HEK293 (cell line): ENCODE measurements at regions not wholly inside any gene's neighbourhood (a gene's known extent, or its start where the extent isn't known, plus 50 kb on each side); places are given as distances from the start of the nearest gene placed in this dataset.

Source experiments
- CTCF ChIA-PET: fragments of 350-600 bp; formaldehyde crosslinking; extraction: SDS; loops from one replicate; lab custom pipeline; 2021; ENCODE audit warnings: antibody characterized with exemption; lab: Yijun Ruan, JAX
- POLR2A ChIA-PET: fragments of 300-600 bp; formaldehyde crosslinking; extraction: SDS; loops from one replicate; lab custom pipeline; 2020; ENCODE audit warnings: antibody characterized with exemption, inconsistent platforms; lab: Yijun Ruan, JAX
- H3K27ac ChIP-seq: fragments of 200-500 bp; sonication (Bioruptor generic); 2 replicates; pipeline ENCODE4 v1.5.1; 2014; ENCODE audit warnings: low read depth, low read length, control low read depth, inconsistent platforms; ENCODE audit errors: extremely low read depth
- H3K36me3 ChIP-seq, 2 experiments: fragments of 200-500 bp in 1 of 2; sonication (Bioruptor generic) in 1 of 2; 1 replicate in 1 of 2; 2 replicates in 1 of 2; pipeline ENCODE4 v1.5.1; 2014 to 2017; ENCODE audit warnings: inconsistent platforms in 2 of 2, low read length in 2 of 2; ENCODE audit not compliant: control insufficient read depth in 2 of 2, insufficient read depth in 1 of 2
- H3K4me1 ChIP-seq: fragments of 200-500 bp; sonication (Bioruptor generic); 2 replicates; pipeline ENCODE4 v1.5.1; 2014; ENCODE audit warnings: mild to moderate bottlenecking, low read length, inconsistent platforms; ENCODE audit not compliant: control insufficient read depth, insufficient read depth
- H3K4me3 ChIP-seq: 2 replicates; pipeline ENCODE4 v1.5.1; 2011; ENCODE audit warnings: low read depth, mild to moderate bottlenecking, control low read depth, low read length, moderate library complexity
- H3K9me3 ChIP-seq: fragments of 200-500 bp; sonication (Bioruptor generic); 2 replicates; pipeline ENCODE4 v1.5.1; 2014; ENCODE audit warnings: low read depth, low read length, inconsistent platforms; ENCODE audit not compliant: control insufficient read depth, insufficient read depth
- RBAK ChIP-seq: fragments of 450-650 bp; formaldehyde crosslinking; IDR thresholded peaks from 2 replicates; pipeline ENCODE4 v1.5.1; 2016; ENCODE audit warnings: missing biosample characterization, missing genetic modification characterization
- SCRT1 ChIP-seq: fragments of 450-650 bp; formaldehyde crosslinking; IDR thresholded peaks from 2 replicates; pipeline ENCODE4 v1.5.1; 2016; ENCODE audit warnings: missing biosample characterization, missing genetic modification characterization, borderline replicate concordance
- SCRT2 ChIP-seq: fragments of 450-650 bp; formaldehyde crosslinking; IDR thresholded peaks from 2 replicates; pipeline ENCODE4 v1.5.1; 2016; ENCODE audit warnings: missing biosample characterization, missing genetic modification characterization
- YY2 ChIP-seq: fragments of 450-650 bp; formaldehyde crosslinking; IDR thresholded peaks from 2 replicates; pipeline ENCODE4 v1.5.1; 2016; ENCODE audit warnings: missing biosample characterization, missing genetic modification characterization
- ZBTB48 ChIP-seq: fragments of 450-650 bp; formaldehyde crosslinking; IDR thresholded peaks from 2 replicates; pipeline ENCODE4 v1.5.1; 2016; ENCODE audit warnings: missing biosample characterization, missing genetic modification characterization
- ZEB2 ChIP-seq: fragments of 450-650 bp; formaldehyde crosslinking; IDR thresholded peaks from 2 replicates; pipeline ENCODE4 v1.5.1; 2016; ENCODE audit warnings: missing biosample characterization, missing genetic modification characterization
- ZNF521 ChIP-seq: fragments of 450-650 bp; formaldehyde crosslinking; IDR thresholded peaks from 2 replicates; pipeline ENCODE4 v1.5.1; 2017; ENCODE audit warnings: missing biosample characterization, mild to moderate bottlenecking, missing genetic modification characterization
- ZNF596 ChIP-seq: fragments of 450-650 bp; IDR thresholded peaks from 2 replicates; pipeline ENCODE4 v1.5.0; 2018; ENCODE audit warnings: missing biosample characterization, mild to moderate bottlenecking, missing genetic modification characterization, moderate library complexity
- ZNF623 ChIP-seq: fragments of 450-650 bp; formaldehyde crosslinking; IDR thresholded peaks from 2 replicates; pipeline ENCODE4 v1.5.1; 2016; ENCODE audit warnings: missing biosample characterization, missing genetic modification characterization
- ZNF776 ChIP-seq: fragments of 450-650 bp; formaldehyde crosslinking; IDR thresholded peaks from 2 replicates; pipeline ENCODE4 v1.5.0; 2017; ENCODE audit warnings: missing biosample characterization, missing genetic modification characterization, borderline replicate concordance
- TF ChIP-seq, protein P1 (sequence below): fragments of 450-650 bp; formaldehyde crosslinking; IDR thresholded peaks from 2 replicates; pipeline ENCODE4 v1.5.1; 2016; ENCODE audit warnings: missing biosample characterization, missing genetic modification characterization
- TF ChIP-seq, protein P2 (sequence below): fragments of 450-650 bp; formaldehyde crosslinking; IDR thresholded peaks from 2 replicates; pipeline ENCODE4; 2016; ENCODE audit warnings: missing biosample characterization, missing genetic modification characterization
- TF ChIP-seq, protein P3 (sequence below): fragments of 450-650 bp; formaldehyde crosslinking; IDR thresholded peaks from 2 replicates; pipeline ENCODE4 v1.5.1; 2016; ENCODE audit warnings: missing biosample characterization, missing genetic modification characterization
- TF ChIP-seq, protein P4 (sequence below): fragments of 450-650 bp; formaldehyde crosslinking; IDR thresholded peaks from 2 replicates; pipeline ENCODE4 v1.5.1; 2016; ENCODE audit warnings: missing biosample characterization, missing genetic modification characterization
- TF ChIP-seq, protein P5 (sequence below): fragments of 450-650 bp; formaldehyde crosslinking; IDR thresholded peaks from 2 replicates; pipeline ENCODE4 v1.5.1; 2016; ENCODE audit warnings: missing biosample characterization, missing genetic modification characterization
- TF ChIP-seq, protein P6 (sequence below): fragments of 450-650 bp; formaldehyde crosslinking; IDR thresholded peaks from 2 replicates; pipeline ENCODE4 v1.5.0; 2017; ENCODE audit warnings: missing biosample characterization, missing genetic modification characterization, borderline replicate concordance

DNA sequence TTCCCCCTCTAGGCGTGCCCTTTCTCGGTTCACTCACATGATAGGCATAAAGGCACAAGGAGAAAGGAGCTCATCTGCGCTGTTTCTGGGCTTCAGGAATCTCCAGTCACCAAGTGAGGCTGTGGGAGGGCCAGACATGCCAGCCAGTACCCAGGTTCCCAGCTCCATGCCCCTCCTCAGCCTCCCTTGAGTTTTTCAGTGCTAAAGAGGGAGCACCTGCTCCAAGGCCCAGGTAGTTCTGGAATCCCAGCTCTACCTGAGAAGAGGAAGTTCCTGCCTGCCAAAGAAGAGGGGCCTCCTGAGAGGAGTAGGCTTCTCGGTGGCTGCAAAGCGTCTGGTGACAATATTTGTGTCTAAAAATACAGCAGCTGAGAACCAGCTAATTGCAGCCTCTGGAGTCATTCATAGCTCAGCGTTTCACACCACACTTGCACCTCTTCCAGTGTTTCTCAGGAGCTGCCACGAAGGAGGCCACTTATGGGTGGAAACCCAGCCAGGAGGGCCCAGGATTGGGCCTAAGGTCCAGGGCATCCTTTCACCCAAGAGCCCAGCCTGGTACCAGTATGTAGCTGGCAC, 197.4 kb downstream of the TRIM29 start:
- TF ChIP-seq ZNF623 (tag by site-specific recombination) (no peak), ZBTB48 (tag by site-specific recombination) (no peak)
- Histone ChIP-seq H3K27ac (no peak overlapping the region), H3K4me3 (no peak overlapping the region), H3K4me1 (no peaks in the 10 kb centered on the region), H3K9me3 (no peaks in the 10 kb centered on the region), H3K36me3 (no peaks in the 10 kb centered on the region)
- ChIA-PET POLR2A (no interaction called here), CTCF (no interaction called here)

DNA sequence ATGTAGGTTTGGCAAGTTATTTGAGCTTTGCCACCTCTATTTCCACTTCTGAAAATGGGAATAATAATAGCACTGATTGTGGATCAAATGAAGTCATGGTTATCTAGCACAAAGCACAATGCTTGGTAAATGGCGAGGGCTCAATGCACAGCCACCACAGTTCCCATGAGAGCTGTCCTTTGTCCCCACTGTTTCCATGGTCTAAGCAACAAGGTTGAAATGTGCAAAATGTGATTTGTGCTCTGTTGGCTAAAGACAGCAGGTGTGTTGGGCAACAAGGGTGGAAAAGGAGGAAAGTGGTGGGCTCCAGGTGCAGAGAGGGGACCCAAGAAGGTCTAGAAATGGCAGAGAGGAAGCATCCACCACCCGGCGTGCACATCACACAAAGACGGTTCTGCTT, 200.5 kb downstream of the TRIM29 start:
- no peaks in the 10 kb centered on the region for H3K36me3 ChIP-seq
- H3K27ac ChIP-seq, result no peak overlapping the region
- H3K4me1 ChIP-seq, result no peaks in the 10 kb centered on the region
- TF ChIP-seq, protein P1, sequence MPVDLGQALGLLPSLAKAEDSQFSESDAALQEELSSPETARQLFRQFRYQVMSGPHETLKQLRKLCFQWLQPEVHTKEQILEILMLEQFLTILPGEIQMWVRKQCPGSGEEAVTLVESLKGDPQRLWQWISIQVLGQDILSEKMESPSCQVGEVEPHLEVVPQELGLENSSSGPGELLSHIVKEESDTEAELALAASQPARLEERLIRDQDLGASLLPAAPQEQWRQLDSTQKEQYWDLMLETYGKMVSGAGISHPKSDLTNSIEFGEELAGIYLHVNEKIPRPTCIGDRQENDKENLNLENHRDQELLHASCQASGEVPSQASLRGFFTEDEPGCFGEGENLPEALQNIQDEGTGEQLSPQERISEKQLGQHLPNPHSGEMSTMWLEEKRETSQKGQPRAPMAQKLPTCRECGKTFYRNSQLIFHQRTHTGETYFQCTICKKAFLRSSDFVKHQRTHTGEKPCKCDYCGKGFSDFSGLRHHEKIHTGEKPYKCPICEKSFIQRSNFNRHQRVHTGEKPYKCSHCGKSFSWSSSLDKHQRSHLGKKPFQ (tag by site-specific recombination), result no peak
- TF ChIP-seq, protein P2, sequence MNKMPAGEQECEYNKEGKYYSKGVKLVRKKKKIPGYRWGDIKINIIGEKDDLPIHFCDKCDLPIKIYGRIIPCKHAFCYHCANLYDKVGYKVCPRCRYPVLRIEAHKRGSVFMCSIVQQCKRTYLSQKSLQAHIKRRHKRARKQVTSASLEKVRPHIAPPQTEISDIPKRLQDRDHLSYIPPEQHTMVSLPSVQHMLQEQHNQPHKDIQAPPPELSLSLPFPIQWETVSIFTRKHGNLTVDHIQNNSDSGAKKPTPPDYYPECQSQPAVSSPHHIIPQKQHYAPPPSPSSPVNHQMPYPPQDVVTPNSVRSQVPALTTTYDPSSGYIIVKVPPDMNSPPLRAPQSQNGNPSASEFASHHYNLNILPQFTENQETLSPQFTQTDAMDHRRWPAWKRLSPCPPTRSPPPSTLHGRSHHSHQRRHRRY (tag by site-specific recombination), result no peak
- TF ChIP-seq, protein P3, sequence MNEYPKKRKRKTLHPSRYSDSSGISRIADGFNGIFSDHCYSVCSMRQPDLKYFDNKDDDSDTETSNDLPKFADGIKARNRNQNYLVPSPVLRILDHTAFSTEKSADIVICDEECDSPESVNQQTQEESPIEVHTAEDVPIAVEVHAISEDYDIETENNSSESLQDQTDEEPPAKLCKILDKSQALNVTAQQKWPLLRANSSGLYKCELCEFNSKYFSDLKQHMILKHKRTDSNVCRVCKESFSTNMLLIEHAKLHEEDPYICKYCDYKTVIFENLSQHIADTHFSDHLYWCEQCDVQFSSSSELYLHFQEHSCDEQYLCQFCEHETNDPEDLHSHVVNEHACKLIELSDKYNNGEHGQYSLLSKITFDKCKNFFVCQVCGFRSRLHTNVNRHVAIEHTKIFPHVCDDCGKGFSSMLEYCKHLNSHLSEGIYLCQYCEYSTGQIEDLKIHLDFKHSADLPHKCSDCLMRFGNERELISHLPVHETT (tag by site-specific recombination), result no peak
- TF ChIP-seq, protein P4, sequence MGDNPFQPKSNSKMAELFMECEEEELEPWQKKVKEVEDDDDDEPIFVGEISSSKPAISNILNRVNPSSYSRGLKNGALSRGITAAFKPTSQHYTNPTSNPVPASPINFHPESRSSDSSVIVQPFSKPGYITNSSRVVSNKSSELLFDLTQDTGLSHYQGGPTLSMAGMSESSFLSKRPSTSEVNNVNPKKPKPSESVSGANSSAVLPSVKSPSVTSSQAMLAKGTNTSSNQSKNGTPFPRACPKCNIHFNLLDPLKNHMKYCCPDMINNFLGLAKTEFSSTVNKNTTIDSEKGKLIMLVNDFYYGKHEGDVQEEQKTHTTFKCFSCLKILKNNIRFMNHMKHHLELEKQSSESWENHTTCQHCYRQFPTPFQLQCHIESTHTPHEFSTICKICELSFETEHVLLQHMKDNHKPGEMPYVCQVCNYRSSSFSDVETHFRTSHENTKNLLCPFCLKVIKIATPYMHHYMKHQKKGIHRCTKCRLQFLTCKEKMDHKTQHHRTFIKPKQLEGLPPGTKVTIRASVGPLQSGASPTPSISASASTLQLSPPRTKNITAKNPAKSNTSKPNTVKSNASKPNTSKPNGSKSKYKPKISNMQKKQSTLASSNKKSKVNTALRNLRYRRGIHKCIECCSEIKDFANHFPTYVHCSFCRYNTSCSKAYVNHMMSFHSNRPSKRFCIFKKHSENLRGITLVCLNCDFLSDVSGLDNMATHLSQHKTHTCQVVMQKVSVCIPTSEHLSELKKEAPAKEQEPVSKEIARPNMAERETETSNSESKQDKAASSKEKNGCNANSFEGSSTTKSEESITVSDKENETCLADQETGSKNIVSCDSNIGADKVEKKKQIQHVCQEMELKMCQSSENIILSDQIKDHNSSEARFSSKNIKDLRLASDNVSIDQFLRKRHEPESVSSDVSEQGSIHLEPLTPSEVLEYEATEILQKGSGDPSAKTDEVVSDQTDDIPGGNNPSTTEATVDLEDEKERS (tag by site-specific recombination), result no peak
- TF ChIP-seq ZNF596 (tag by site-specific recombination), result no peak
- TF ChIP-seq YY2 (tag by site-specific recombination), result no peak
- TF ChIP-seq SCRT1, result no peak
- no peak for TF ChIP-seq RBAK (tag by site-specific recombination)
- TF ChIP-seq ZNF776 (tag by site-specific recombination), result no peak
- no peak for TF ChIP-seq ZNF521 (tag by site-specific recombination)
- TF ChIP-seq, protein P5, sequence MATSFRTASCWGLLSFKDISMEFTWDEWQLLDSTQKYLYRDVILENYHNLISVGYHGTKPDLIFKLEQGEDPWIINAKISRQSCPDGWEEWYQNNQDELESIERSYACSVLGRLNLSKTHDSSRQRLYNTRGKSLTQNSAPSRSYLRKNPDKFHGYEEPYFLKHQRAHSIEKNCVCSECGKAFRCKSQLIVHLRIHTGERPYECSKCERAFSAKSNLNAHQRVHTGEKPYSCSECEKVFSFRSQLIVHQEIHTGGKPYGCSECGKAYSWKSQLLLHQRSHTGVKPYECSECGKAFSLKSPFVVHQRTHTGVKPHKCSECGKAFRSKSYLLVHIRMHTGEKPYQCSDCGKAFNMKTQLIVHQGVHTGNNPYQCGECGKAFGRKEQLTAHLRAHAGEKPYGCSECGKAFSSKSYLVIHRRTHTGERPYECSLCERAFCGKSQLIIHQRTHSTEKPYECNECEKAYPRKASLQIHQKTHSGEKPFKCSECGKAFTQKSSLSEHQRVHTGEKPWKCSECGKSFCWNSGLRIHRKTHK (tag by site-specific recombination), result no peak
- no peak for TF ChIP-seq ZEB2 (tag by site-specific recombination)
- TF ChIP-seq SCRT2 (tag by site-specific recombination), result no peak
- TF ChIP-seq, protein P6, sequence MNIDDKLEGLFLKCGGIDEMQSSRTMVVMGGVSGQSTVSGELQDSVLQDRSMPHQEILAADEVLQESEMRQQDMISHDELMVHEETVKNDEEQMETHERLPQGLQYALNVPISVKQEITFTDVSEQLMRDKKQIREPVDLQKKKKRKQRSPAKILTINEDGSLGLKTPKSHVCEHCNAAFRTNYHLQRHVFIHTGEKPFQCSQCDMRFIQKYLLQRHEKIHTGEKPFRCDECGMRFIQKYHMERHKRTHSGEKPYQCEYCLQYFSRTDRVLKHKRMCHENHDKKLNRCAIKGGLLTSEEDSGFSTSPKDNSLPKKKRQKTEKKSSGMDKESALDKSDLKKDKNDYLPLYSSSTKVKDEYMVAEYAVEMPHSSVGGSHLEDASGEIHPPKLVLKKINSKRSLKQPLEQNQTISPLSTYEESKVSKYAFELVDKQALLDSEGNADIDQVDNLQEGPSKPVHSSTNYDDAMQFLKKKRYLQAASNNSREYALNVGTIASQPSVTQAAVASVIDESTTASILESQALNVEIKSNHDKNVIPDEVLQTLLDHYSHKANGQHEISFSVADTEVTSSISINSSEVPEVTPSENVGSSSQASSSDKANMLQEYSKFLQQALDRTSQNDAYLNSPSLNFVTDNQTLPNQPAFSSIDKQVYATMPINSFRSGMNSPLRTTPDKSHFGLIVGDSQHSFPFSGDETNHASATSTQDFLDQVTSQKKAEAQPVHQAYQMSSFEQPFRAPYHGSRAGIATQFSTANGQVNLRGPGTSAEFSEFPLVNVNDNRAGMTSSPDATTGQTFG (tag by site-specific recombination), result no peak
- no peak overlapping the region for H3K4me3 ChIP-seq
- H3K9me3 ChIP-seq, result no peaks in the 10 kb centered on the region
- ChIA-PET CTCF (interaction anchor here (0.8 to 1.2 kb wide), 3 partner anchors 15 to 30 kb away, joined by 3 read pairs; no protein-coding TSS in a partner anchor), POLR2A (no interaction called here)
